ENCODE measurements at regions not wholly inside any gene's neighbourhood (a gene's known extent, or its start where the extent isn't known, plus 50 kb on each side); places are given as distances from the start of the nearest gene placed in this dataset.
"Not testable (repeated sequence)": the region's sequence is repeated elsewhere in the genome, so short reads cannot be mapped to it uniquely, and the experiment has no call there.

- no peak for DNase-seq (ENCODE audit: low read depth in 2 of 2)
These were observed 141.8 kb upstream of the PBX1 start for GRCh38 chr1:164417016-164417704.

GRCh38 chr1:164423136-164423535, 135.8 kb upstream of the PBX1 start:
- no peak for DNase-seq (ENCODE audit: low read depth in 2 of 2)

- no peak for DNase-seq (ENCODE audit: low read depth in 2 of 2)
These were observed 125.7 kb upstream of the PBX1 start for GRCh38 chr1:164433141-164433817.

GRCh38 chr1:164433818-164434170, 125.2 kb upstream of the PBX1 start:
- no peak for DNase-seq (ENCODE audit: low read depth in 2 of 2)

- no peak for DNase-seq (ENCODE audit: low read depth in 2 of 2)
These were observed 118.8 kb upstream of the PBX1 start for GRCh38 chr1:164440232-164440631.

GRCh38 chr1:164443166-164443565, 115.8 kb upstream of the PBX1 start:
- no peak for DNase-seq (ENCODE audit: low read depth in 2 of 2)

GRCh38 chr1:164443836-164444235, 115.1 kb upstream of the PBX1 start:
- DNase-seq (ENCODE audit: low read depth in 2 of 2) = no peak

- DNase-seq (ENCODE audit: low read depth in 2 of 2) = no peak
These were observed 113.0 kb upstream of the PBX1 start for GRCh38 chr1:164446020-164446419.

- no peak for DNase-seq (ENCODE audit: low read depth in 2 of 2)
These were observed 106.4 kb upstream of the PBX1 start for GRCh38 chr1:164452549-164452948.

- no peak for DNase-seq (ENCODE audit: low read depth in 2 of 2)
These were observed 102.7 kb upstream of the PBX1 start for GRCh38 chr1:164456272-164456671.

- not testable (repeated sequence) for DNase-seq (ENCODE audit: low read depth in 2 of 2)
These were observed 99.8 kb upstream of the PBX1 start for GRCh38 chr1:164459176-164459575.

GRCh38 chr1:164466001-164466421, 93.0 kb upstream of the PBX1 start:
- DNase-seq (ENCODE audit: low read depth in 2 of 2) = no peak

GRCh38 chr1:164466429-164466828, 92.6 kb upstream of the PBX1 start:
- no peak for DNase-seq (ENCODE audit: low read depth in 2 of 2)

GRCh38 chr1:164470996-164471395, 88.0 kb upstream of the PBX1 start:
- DNase-seq (ENCODE audit: low read depth in 2 of 2) = no peak

- DNase-seq (ENCODE audit: low read depth in 2 of 2) = no peak
These were observed 86.1 kb upstream of the PBX1 start for GRCh38 chr1:164472841-164473240.

- no peak for DNase-seq (ENCODE audit: low read depth in 2 of 2)
These were observed 85.4 kb upstream of the PBX1 start for GRCh38 chr1:164473544-164473943.

GRCh38 chr1:164475834-164476233, 83.2 kb upstream of the PBX1 start:
- DNase-seq (ENCODE audit: low read depth in 2 of 2) = no peak

- DNase-seq (ENCODE audit: low read depth in 2 of 2) = no peak
These were observed 81.6 kb upstream of the PBX1 start for GRCh38 chr1:164477343-164477742.

GRCh38 chr1:164479242-164479641, 79.7 kb upstream of the PBX1 start:
- no peak for DNase-seq (ENCODE audit: low read depth in 2 of 2)

- DNase-seq (ENCODE audit: low read depth in 2 of 2) = no peak
These were observed 78.6 kb upstream of the PBX1 start for GRCh38 chr1:164480285-164480907.

GRCh38 chr1:164495905-164496304, 63.1 kb upstream of the PBX1 start:
- no peak for DNase-seq (ENCODE audit: low read depth in 2 of 2)

GRCh38 chr1:164498792-164499191, 60.2 kb upstream of the PBX1 start:
- DNase-seq (ENCODE audit: low read depth in 2 of 2) = no peak

GRCh38 chr1:164504749-164505148, 54.2 kb upstream of the PBX1 start:
- no peak for DNase-seq (ENCODE audit: low read depth in 2 of 2)

Data from dermis microvascular lymphatic vessel endothelial cell (primary cell).